Ramos (cell line): ENCODE measurements at regions not wholly inside any gene's neighbourhood (a gene's known extent, or its start where the extent isn't known, plus 50 kb on each side); places are given as distances from the start of the nearest gene placed in this dataset.
"Not testable (repeated sequence)": the region's sequence is repeated elsewhere in the genome, so short reads cannot be mapped to it uniquely, and the experiment has no call there.

Experiments
- in situ Hi-C: fragments of 300-500 bp; cut with MboI; formaldehyde crosslinking; loops from one replicate; pipeline ENCODE4 v1.14.3; 2022; ENCODE audit warnings: low sequenced_read_pairs; ENCODE audit not compliant: unreplicated experiment

- in situ Hi-C loops, result no loop called here
Measured at GRCh38 chrX:46179748-46180147, 365.5 kb downstream of the ZNF674 start.

- in situ Hi-C loops, result no loop called here
Measured at GRCh38 chrX:46178763-46179162, 366.5 kb downstream of the ZNF674 start.

GRCh38 chrX:46173159-46173558 is 372.1 kb downstream of the ZNF674 start:
- in situ Hi-C loops, result no loop called here

- in situ Hi-C loops, result not testable (repeated sequence)
Measured at GRCh38 chrX:46171457-46171856, 373.8 kb downstream of the ZNF674 start.

- in situ Hi-C loops, result no loop called here
Measured at GRCh38 chrX:46169808-46170207, 375.4 kb downstream of the ZNF674 start.

GRCh38 chrX:46168254-46168653 is 377.0 kb downstream of the ZNF674 start:
- in situ Hi-C loops, result no loop called here

GRCh38 chrX:46165866-46166265 is 379.4 kb downstream of the ZNF674 start:
- in situ Hi-C loops, result no loop called here

- in situ Hi-C loops, result no loop called here
Measured at GRCh38 chrX:46165411-46165810, 379.8 kb downstream of the ZNF674 start.

GRCh38 chrX:46152756-46153155 is 392.5 kb downstream of the ZNF674 start:
- in situ Hi-C loops, result no loop called here

- in situ Hi-C loops, result not testable (repeated sequence)
Measured at GRCh38 chrX:46151332-46151731, 393.9 kb downstream of the ZNF674 start.

GRCh38 chrX:46144566-46144965 is 400.7 kb downstream of the ZNF674 start:
- in situ Hi-C loops, result no loop called here

- in situ Hi-C loops, result no loop called here
Measured at GRCh38 chrX:46140272-46140671, 404.9 kb downstream of the ZNF674 start.

GRCh38 chrX:46130247-46130646 is 415.0 kb downstream of the ZNF674 start:
- in situ Hi-C loops, result no loop called here

- in situ Hi-C loops, result no loop called here
Measured at GRCh38 chrX:46125111-46125510, 420.1 kb downstream of the ZNF674 start.

GRCh38 chrX:46117234-46117633 is 428.0 kb downstream of the ZNF674 start:
- in situ Hi-C loops, result no loop called here

GRCh38 chrX:46087310-46087709 is 457.9 kb downstream of the ZNF674 start:
- in situ Hi-C loops, result not testable (repeated sequence)

GRCh38 chrX:46080121-46080520 is 465.1 kb downstream of the ZNF674 start:
- in situ Hi-C loops, result not testable (repeated sequence)

- in situ Hi-C loops, result no loop called here
Measured at GRCh38 chrX:46072791-46073190, 472.4 kb downstream of the ZNF674 start.

- in situ Hi-C loops, result no loop called here
Measured at GRCh38 chrX:46072372-46072771, 472.8 kb downstream of the ZNF674 start.

- in situ Hi-C loops, result no loop called here
Measured at GRCh38 chrX:46070421-46070820, 474.8 kb downstream of the ZNF674 start.

- in situ Hi-C loops, result no loop called here
Measured at GRCh38 chrX:46059316-46059715, 485.9 kb downstream of the ZNF674 start.

- in situ Hi-C loops, result no loop called here
Measured at GRCh38 chrX:46044486-46044885, 500.7 kb downstream of the ZNF674 start.

- in situ Hi-C loops, result no loop called here
Measured at GRCh38 chrX:46040001-46040400, 505.2 kb downstream of the ZNF674 start.
